HCT116 (cell line): ENCODE measurements at regions not wholly inside any gene's neighbourhood (a gene's known extent, or its start where the extent isn't known, plus 50 kb on each side); places are given as distances from the start of the nearest gene placed in this dataset.
"Not testable (repeated sequence)": the region's sequence is repeated elsewhere in the genome, so short reads cannot be mapped to it uniquely, and the experiment has no call there.

Experiments used
- ATAC-seq: fragments of 200-7000 bp; cut with Tn5 transposase; 2 replicates; pipeline ENCODE4 v1.9.1; 2020; ENCODE audit warnings: mild to moderate bottlenecking, moderate library complexity
- BruUV-seq: library from RNA; stranded (reverse); fragments of 400-500 nt; replicated peaks from 2 replicates; lab custom pipeline; 2021; lab: Mats Ljungman, UMichigan
- CTCF ChIA-PET: fragments of 300-600 bp; sonication (Branson Sonifier 250); formaldehyde crosslinking; loops from one replicate; lab custom pipeline; 2021; ENCODE audit warnings: antibody characterized with exemption; lab: Charles Lee
- POLR2A ChIA-PET: fragments of 300-600, 350-600 bp; sonication (Branson Sonifier 250); formaldehyde crosslinking; loops from one replicate; lab custom pipeline; 2021; ENCODE audit warnings: antibody characterized with exemption; lab: Charles Lee
- RAD21 ChIA-PET, 2 experiments: fragments of 300-600 bp; sonication (Branson Sonifier 250); formaldehyde crosslinking; loops; one replicate each; lab custom pipeline; 2023; ENCODE audit warnings: low total read pairs in 2 of 2; ENCODE audit not compliant: uncharacterized antibody in 2 of 2, unreplicated experiment in 2 of 2, low non-redundant PET in 1 of 2; lab: Charles Lee
- DNase-seq: peaks from one replicate; pipeline ENCODE4 v3.0.0-alpha.2; 2010; ENCODE audit warnings: low read depth, low spot score
- H2AFZ ChIP-seq: fragments of 200-600 bp; shearing (Covaris generic), sonication (generic); 2 replicates; pipeline ENCODE4 v1.6.1; 2017; ENCODE audit warnings: low read depth, mixed run types, mixed read lengths, antibody characterized with exemption, low read length; ENCODE audit not compliant: poor library complexity, severe bottlenecking
- H3K27ac ChIP-seq: 2 replicates; pipeline ENCODE4 v1.5.1; 2012; ENCODE audit warnings: low read depth, low read length
- H3K27me3 ChIP-seq: fragments of 200-600 bp; sonication (generic); 2 replicates; pipeline ENCODE4 v1.6.1; 2016; ENCODE audit warnings: mixed run types, low read length, mixed read lengths; ENCODE audit not compliant: insufficient read depth
- H3K36me3 ChIP-seq, 2 experiments: fragments of 200-500 bp in 1 of 2; fragments of 200-600 bp in 1 of 2; sonication (Bioruptor generic) in 1 of 2; sonication (generic) in 1 of 2; 2 replicates each; pipeline versions ENCODE4 v1.5.1 to v1.6.1; 2014 to 2016; ENCODE audit warnings: low read length in 2 of 2, inconsistent platforms in 1 of 2, mixed read lengths in 1 of 2, mixed run types in 1 of 2; ENCODE audit not compliant: insufficient read depth in 2 of 2, control insufficient read depth in 1 of 2
- H3K4me1 ChIP-seq, 2 experiments: fragments of 200-600 bp in 1 of 2; sonication (generic) in 1 of 2; 2 replicates each; pipeline versions ENCODE4 v1.5.1 to v1.6.1; 2012 to 2017; ENCODE audit warnings: low read length in 2 of 2, inconsistent platforms in 1 of 2, mild to moderate bottlenecking in 1 of 2, mixed read lengths in 1 of 2, mixed run types in 1 of 2, moderate library complexity in 1 of 2; ENCODE audit not compliant: insufficient read depth in 2 of 2, control insufficient read depth in 1 of 2
- H3K4me2 ChIP-seq: fragments of 200-600 bp; sonication (generic); 2 replicates; pipeline ENCODE4 v1.6.1; 2017; ENCODE audit warnings: mixed run types, low read length, mixed read lengths
- H3K4me3 ChIP-seq, 2 experiments: fragments of 200-600 bp in 1 of 2; sonication (generic) in 1 of 2; replicated peaks in 1 of 2; 2 replicates each; pipeline ENCODE4 v1.5.1; 2011 to 2016; ENCODE audit warnings: low read length in 2 of 2, control low read depth in 1 of 2, low read depth in 1 of 2, mild to moderate bottlenecking in 1 of 2, mixed read lengths in 1 of 2, mixed run types in 1 of 2
- H3K79me2 ChIP-seq: fragments of 200-600 bp; sonication (generic); 2 replicates; pipeline ENCODE4 v1.6.1; 2017; ENCODE audit warnings: mild to moderate bottlenecking, mixed run types, low read length, moderate library complexity, mixed read lengths; ENCODE audit not compliant: insufficient read depth
- H3K9ac ChIP-seq: fragments of 200-600 bp; sonication (generic); 2 replicates; pipeline ENCODE4 v1.6.1; 2016; ENCODE audit warnings: low read length, mixed read lengths
- H3K9me2 ChIP-seq: fragments of 200-600 bp; sonication (generic), shearing (Covaris generic); 2 replicates; pipeline ENCODE4 v1.6.1; 2017; ENCODE audit warnings: mixed run types, mild to moderate bottlenecking, moderate library complexity; ENCODE audit not compliant: insufficient read depth
- H3K9me3 ChIP-seq, 2 experiments: fragments of 200-500 bp in 1 of 2; fragments of 200-600 bp in 1 of 2; sonication (Bioruptor generic) in 1 of 2; sonication (generic) in 1 of 2; 2 replicates each; pipeline ENCODE4 v1.6.1; 2014 to 2017; ENCODE audit warnings: low read length in 2 of 2, mixed read lengths in 2 of 2, inconsistent platforms in 1 of 2, low read depth in 1 of 2, mild to moderate bottlenecking in 1 of 2, mixed run types in 1 of 2, moderate library complexity in 1 of 2; ENCODE audit not compliant: control insufficient read depth in 1 of 2, insufficient read depth in 1 of 2
- H4K20me1 ChIP-seq: fragments of 200-600 bp; sonication (generic), shearing (Covaris generic); 2 replicates; pipeline ENCODE4 v1.6.1; 2017; ENCODE audit warnings: mixed run types, mild to moderate bottlenecking, moderate library complexity; ENCODE audit not compliant: insufficient read depth
- intact Hi-C: fragments of 100-400 bp; cut with micrococcal nuclease; formaldehyde crosslinking; loops from 2 replicates; pipeline ENCODE4 v1.10.0; 2022

DNA sequence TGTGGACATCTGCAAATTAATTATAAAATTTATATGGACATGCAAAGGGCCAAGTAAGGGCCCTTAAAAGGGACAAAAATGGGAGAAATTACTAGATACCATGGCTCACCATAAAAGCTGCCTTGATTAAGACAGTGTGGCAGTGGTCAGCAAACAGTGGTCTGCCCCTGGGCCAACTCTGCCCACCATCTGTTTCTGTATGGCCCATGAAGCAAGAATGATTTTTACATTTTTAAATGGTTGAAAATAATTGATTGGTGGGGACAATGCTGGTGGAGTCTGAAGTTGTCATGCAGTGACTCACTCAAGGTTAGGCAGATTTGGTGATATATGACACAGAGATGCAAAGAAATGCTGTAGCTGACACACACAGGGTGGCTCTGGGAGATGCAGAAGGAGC is 143.2 kb upstream of the PRDM7 start:
- H3K27ac ChIP-seq, H3K9me3 ChIP-seq, H3K4me2 ChIP-seq, POLR2A ChIA-PET, H4K20me1 ChIP-seq, RAD21 ChIA-PET, H3K4me3 ChIP-seq, H3K79me2 ChIP-seq, H3K4me1 ChIP-seq, H3K36me3 ChIP-seq, intact Hi-C loops, H3K9me2 ChIP-seq, CTCF ChIA-PET, H3K9ac ChIP-seq, H2AFZ ChIP-seq, DNase-seq, BruUV-seq, ATAC-seq, H3K27me3 ChIP-seq: not testable (repeated sequence)

DNA sequence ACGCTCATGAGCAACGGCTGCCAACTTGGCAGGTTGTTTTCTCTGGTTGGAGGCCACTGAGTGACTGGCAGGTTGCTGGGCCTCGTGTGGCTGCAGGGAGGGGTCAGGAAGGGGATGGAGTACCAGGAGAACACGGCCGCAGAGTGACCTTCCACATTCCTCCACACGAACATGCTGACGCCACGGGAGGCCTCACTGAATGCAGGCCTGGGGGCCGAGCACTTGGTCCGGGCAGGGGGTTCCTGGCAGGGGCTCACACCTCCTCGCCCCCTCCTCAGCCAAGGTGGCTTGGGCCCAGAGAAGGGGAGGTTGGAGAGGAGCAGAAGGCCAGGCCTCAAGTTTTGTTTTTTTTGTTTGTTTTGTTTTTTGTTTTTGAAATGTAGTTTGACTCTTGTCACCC is 98.5 kb upstream of the PRDM7 start:
- H3K27ac ChIP-seq, H2AFZ ChIP-seq, CTCF ChIA-PET, ATAC-seq, RAD21 ChIA-PET, H3K27me3 ChIP-seq, H3K4me1 ChIP-seq, BruUV-seq, H3K4me3 ChIP-seq, H3K4me2 ChIP-seq, H3K79me2 ChIP-seq, DNase-seq, intact Hi-C loops, H3K36me3 ChIP-seq, H3K9me3 ChIP-seq, H3K9ac ChIP-seq, H4K20me1 ChIP-seq, POLR2A ChIA-PET, H3K9me2 ChIP-seq: not testable (repeated sequence)

DNA sequence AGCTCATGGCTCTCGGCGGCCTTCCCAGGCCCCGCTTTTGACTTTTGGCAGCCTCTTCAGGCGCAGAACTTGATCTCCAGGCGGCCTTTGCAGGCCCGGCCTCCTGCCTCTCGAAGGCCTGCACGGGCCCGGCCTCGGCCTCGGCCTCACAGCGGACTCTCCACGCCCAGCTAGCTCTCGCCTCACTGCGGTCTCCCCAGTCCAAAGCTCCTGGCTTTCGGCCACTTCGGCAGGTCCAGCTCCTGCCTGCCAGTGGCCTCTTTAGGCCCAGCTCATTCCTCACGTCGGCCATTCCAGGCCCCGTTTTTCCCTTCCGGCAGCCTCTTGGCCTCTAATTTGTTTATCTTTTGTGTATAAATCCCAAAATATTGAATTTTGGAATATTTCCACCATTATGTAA is 94.5 kb upstream of the PRDM7 start:
- H3K36me3 ChIP-seq, H3K27ac ChIP-seq, DNase-seq, H3K79me2 ChIP-seq, H3K4me3 ChIP-seq, H2AFZ ChIP-seq, H3K4me2 ChIP-seq, BruUV-seq, H4K20me1 ChIP-seq, H3K9me3 ChIP-seq, H3K4me1 ChIP-seq, H3K9me2 ChIP-seq, H3K9ac ChIP-seq, POLR2A ChIA-PET, RAD21 ChIA-PET, intact Hi-C loops, CTCF ChIA-PET, ATAC-seq, H3K27me3 ChIP-seq: not testable (repeated sequence)

DNA sequence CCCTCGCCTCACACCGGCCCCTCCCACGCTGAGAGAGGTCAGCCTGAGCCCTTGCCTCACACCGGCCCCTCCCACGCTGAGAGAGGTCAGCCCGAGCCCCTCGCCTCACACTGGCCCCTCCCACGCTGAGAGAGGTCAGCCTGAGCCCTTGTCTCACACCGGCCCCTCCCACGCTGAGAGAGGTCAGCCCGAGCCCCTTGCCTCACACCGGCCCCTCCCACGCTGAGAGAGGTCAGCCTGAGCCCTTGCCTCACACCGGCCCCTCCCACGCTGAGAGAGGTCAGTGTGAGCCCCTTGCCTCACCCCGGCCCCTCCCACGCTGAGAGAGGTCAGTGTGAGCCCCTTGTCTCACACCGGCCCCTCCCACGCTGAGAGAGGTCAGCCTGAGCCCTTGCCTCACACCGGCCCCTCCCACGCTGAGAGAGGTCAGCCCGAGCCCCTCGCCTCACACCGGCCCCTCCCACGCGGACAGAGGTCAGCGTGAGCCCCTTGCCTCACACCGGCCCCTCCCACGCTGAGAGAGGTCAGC is 92.1 kb upstream of the PRDM7 start:
- H3K9me2 ChIP-seq, POLR2A ChIA-PET, H3K36me3 ChIP-seq, H3K9ac ChIP-seq, H3K79me2 ChIP-seq, H3K27ac ChIP-seq, RAD21 ChIA-PET, ATAC-seq, H4K20me1 ChIP-seq, H3K4me1 ChIP-seq, H3K4me3 ChIP-seq, DNase-seq, H3K27me3 ChIP-seq, BruUV-seq, H3K4me2 ChIP-seq, H3K9me3 ChIP-seq, intact Hi-C loops, CTCF ChIA-PET, H2AFZ ChIP-seq: not testable (repeated sequence)
